GM21381 (cell line): ENCODE measurements at regions not wholly inside any gene's neighbourhood (a gene's known extent, or its start where the extent isn't known, plus 50 kb on each side); places are given as distances from the start of the nearest gene placed in this dataset.
"Not testable (repeated sequence)": the region's sequence is repeated elsewhere in the genome, so short reads cannot be mapped to it uniquely, and the experiment has no call there.

Experiments used
- ATAC-seq: cut with Tn5 transposase; IDR thresholded peaks from one replicate; pipeline ENCODE4 v1.9.1; 2021; ENCODE audit warnings: mild to moderate bottlenecking, moderate library complexity; ENCODE audit not compliant: unreplicated experiment

GRCh38 chr4:131113704-131114103 is 2017.8 kb downstream of the C4orf33 start:
- no peak for ATAC-seq

- no peak for ATAC-seq
Measured at GRCh38 chr4:131119661-131120060, 2023.7 kb downstream of the C4orf33 start.

- no peak for ATAC-seq
Measured at GRCh38 chr4:131137196-131137595, 2011.9 kb upstream of the PCDH10 start.

GRCh38 chr4:131159261-131159660 is 1989.8 kb upstream of the PCDH10 start:
- no peak for ATAC-seq

GRCh38 chr4:131192318-131192717 is 1956.8 kb upstream of the PCDH10 start:
- ATAC-seq: no peak

GRCh38 chr4:131207589-131207988 is 1941.5 kb upstream of the PCDH10 start:
- no peak for ATAC-seq

GRCh38 chr4:131248314-131248713 is 1900.8 kb upstream of the PCDH10 start:
- no peak for ATAC-seq

- no peak for ATAC-seq
Measured at GRCh38 chr4:131251321-131251720, 1897.8 kb upstream of the PCDH10 start.

GRCh38 chr4:131257241-131257640 is 1891.9 kb upstream of the PCDH10 start:
- ATAC-seq: no peak

- no peak for ATAC-seq
Measured at GRCh38 chr4:131258361-131258760, 1890.7 kb upstream of the PCDH10 start.

- ATAC-seq: no peak
Measured at GRCh38 chr4:131288441-131288840, 1860.7 kb upstream of the PCDH10 start.

GRCh38 chr4:131296192-131296591 is 1852.9 kb upstream of the PCDH10 start:
- ATAC-seq: no peak

- ATAC-seq: no peak
Measured at GRCh38 chr4:131302108-131302507, 1847.0 kb upstream of the PCDH10 start.

- no peak for ATAC-seq
Measured at GRCh38 chr4:131304686-131305085, 1844.4 kb upstream of the PCDH10 start.

GRCh38 chr4:131309628-131310027 is 1839.5 kb upstream of the PCDH10 start:
- no peak for ATAC-seq

- ATAC-seq: no peak
Measured at GRCh38 chr4:131316086-131316485, 1833.0 kb upstream of the PCDH10 start.

GRCh38 chr4:131337936-131338335 is 1811.2 kb upstream of the PCDH10 start:
- no peak for ATAC-seq

GRCh38 chr4:131339137-131339536 is 1810.0 kb upstream of the PCDH10 start:
- no peak for ATAC-seq

GRCh38 chr4:131344761-131345160 is 1804.3 kb upstream of the PCDH10 start:
- ATAC-seq: no peak

GRCh38 chr4:131347816-131348215 is 1801.3 kb upstream of the PCDH10 start:
- ATAC-seq: no peak

- ATAC-seq: no peak
Measured at GRCh38 chr4:131348263-131348662, 1800.8 kb upstream of the PCDH10 start.

- ATAC-seq: not testable (repeated sequence)
Measured at GRCh38 chr4:131352371-131352770, 1796.7 kb upstream of the PCDH10 start.

GRCh38 chr4:131366714-131367113 is 1782.4 kb upstream of the PCDH10 start:
- ATAC-seq: no peak

GRCh38 chr4:131367441-131367840 is 1781.7 kb upstream of the PCDH10 start:
- ATAC-seq: no peak
